ENCODE measurements at regions not wholly inside any gene's neighbourhood (a gene's known extent, or its start where the extent isn't known, plus 50 kb on each side); places are given as distances from the start of the nearest gene placed in this dataset.

DNA sequence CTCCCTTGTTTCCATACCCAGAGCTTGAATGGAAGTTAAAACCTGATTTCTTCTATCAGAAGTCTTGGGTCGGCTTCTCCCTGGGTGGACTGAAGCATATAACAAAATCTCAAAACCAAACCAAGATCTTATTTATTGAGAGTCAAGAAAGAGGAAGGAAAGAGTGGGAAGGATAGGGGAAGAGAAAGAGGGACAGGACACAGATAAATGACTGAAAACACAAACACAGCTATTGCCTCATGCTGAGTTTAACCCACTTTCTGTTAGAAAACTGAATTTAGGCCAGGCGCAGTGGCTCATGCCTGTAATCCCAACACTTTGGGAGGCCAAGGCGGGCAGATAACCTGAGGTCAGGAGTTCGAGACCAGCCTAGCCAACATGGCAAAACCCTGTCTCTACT, 92.9 kb downstream of the PALM2AKAP2 start:
- Mint-ChIP-seq H3K9me3 (ENCODE audit: unreplicated experiment) (peaks cover 2% of the 10 kb centered on the region), H3K27ac (ENCODE audit: unreplicated experiment) (no peak overlapping the region), H3K27me3 (ENCODE audit: low read depth, unreplicated experiment) (no peaks in the 10 kb centered on the region), H3K36me3 (ENCODE audit: low read depth, unreplicated experiment) (peaks cover 13% of the 10 kb centered on the region), H3K4me1 (ENCODE audit: low read depth, unreplicated experiment) (peaks cover 18% of the 10 kb centered on the region), H3K4me3 (ENCODE audit: unreplicated experiment) (no peak overlapping the region)
- no peak for TF ChIP-seq CTCF (IDR thresholded peaks at IDR 0.05; ENCODE audit: insufficient read depth, low read depth, low read length)
- TF ChIP-seq EZH2 (IDR thresholded peaks at IDR 0.05; ENCODE audit: insufficient read depth, low read length): no peak
- Histone ChIP-seq H3K4me1 (ENCODE audit: insufficient read depth, low read length) (peaks cover 12% of the 10 kb centered on the region), H4K20me1 (ENCODE audit: insufficient read depth, low read length) (peaks cover 38% of the 10 kb centered on the region), H3K9ac (ENCODE audit: low read length) (no peak overlapping the region), H3K27ac (ENCODE audit: low read depth, low read length) (no peak overlapping the region), H3K79me2 (ENCODE audit: insufficient read depth, low read length) (peaks cover 5% of the 10 kb centered on the region), H3K4me2 (ENCODE audit: low read length) (no peak overlapping the region), H3K4me3 (ENCODE audit: insufficient read depth, low read depth, low read length) (no peak overlapping the region), H2AFZ (ENCODE audit: low read depth, low read length) (no peak overlapping the region), H3K9me3 (ENCODE audit: insufficient read depth, low read depth, low read length) (no peaks in the 10 kb centered on the region), H3K36me3 (ENCODE audit: insufficient read depth, low read length) (no peaks in the 10 kb centered on the region), H3K27me3 (ENCODE audit: insufficient read depth, low read length) (no peaks in the 10 kb centered on the region)
- DNase-seq (ENCODE audit: low read depth) (no peak), FAIRE-seq (no peak)

DNA sequence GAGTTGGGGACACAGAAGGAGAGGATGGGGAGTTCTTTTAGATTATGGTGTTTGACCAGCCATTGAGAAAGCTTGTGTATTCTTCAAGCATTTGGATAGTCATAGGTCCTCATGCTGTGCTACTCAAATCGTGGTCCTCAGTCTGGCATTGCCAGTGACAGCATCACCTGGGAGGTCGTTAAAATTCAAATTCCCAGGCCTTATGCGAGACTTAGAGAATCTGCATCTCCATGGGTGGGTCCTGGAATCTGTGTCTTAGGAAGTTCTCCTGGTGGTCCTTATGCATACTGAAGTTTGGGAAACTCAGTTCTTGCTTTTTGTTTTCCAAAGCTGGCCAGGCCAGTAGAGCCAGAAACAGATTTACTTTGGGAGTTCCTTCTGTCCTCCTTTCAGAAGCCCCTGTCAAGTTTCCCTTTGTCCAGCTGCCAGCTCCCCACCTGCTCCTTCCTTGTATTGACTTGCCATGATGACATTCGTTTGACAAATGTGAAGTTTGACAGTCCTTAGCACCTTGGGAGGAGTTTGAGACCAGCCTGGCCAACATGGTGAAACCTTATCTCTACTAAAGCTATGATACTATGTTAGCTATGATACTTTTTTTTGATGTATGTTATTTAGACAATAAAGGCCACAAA, 95.6 kb downstream of the PALM2AKAP2 start:
- H3K4me1 Mint-ChIP-seq (ENCODE audit: low read depth, unreplicated experiment): no peaks in the 10 kb centered on the region
- TF ChIP-seq CTCF (IDR thresholded peaks at IDR 0.05; ENCODE audit: insufficient read depth, low read depth, low read length): no peak
- no peak for TF ChIP-seq EZH2 (IDR thresholded peaks at IDR 0.05; ENCODE audit: insufficient read depth, low read length)
- no peak overlapping the region for H3K4me3 Mint-ChIP-seq (ENCODE audit: unreplicated experiment)
- DNase-seq (ENCODE audit: low read depth) (no peak), FAIRE-seq (no peak)
- Histone ChIP-seq H4K20me1 (ENCODE audit: insufficient read depth, low read length) (peaks cover 33% of the 10 kb centered on the region), H3K79me2 (ENCODE audit: insufficient read depth, low read length) (peaks cover 5% of the 10 kb centered on the region), H3K36me3 (ENCODE audit: insufficient read depth, low read length) (no peaks in the 10 kb centered on the region), H2AFZ (ENCODE audit: low read depth, low read length) (no peak overlapping the region), H3K9ac (ENCODE audit: low read length) (no peak overlapping the region), H3K4me1 (ENCODE audit: insufficient read depth, low read length) (no peaks in the 10 kb centered on the region), H3K27ac (ENCODE audit: low read depth, low read length) (no peak overlapping the region), H3K27me3 (ENCODE audit: insufficient read depth, low read length) (no peaks in the 10 kb centered on the region), H3K4me3 (ENCODE audit: insufficient read depth, low read depth, low read length) (no peak overlapping the region), H3K9me3 (ENCODE audit: insufficient read depth, low read depth, low read length) (no peaks in the 10 kb centered on the region), H3K4me2 (ENCODE audit: low read length) (no peak overlapping the region)
- H3K27ac Mint-ChIP-seq (ENCODE audit: unreplicated experiment): no peak overlapping the region
- no peaks in the 10 kb centered on the region for H3K27me3 Mint-ChIP-seq (ENCODE audit: low read depth, unreplicated experiment)
- peaks cover 2% of the 10 kb centered on the region for H3K9me3 Mint-ChIP-seq (ENCODE audit: unreplicated experiment)
- peaks cover 23% of the 10 kb centered on the region for H3K36me3 Mint-ChIP-seq (ENCODE audit: low read depth, unreplicated experiment)
